Mesodermal cell (in vitro differentiated cells): ENCODE measurements at regions not wholly inside any gene's neighbourhood (a gene's known extent, or its start where the extent isn't known, plus 50 kb on each side); places are given as distances from the start of the nearest gene placed in this dataset.
A peak's percentile ranks its signal among the peaks of the same experiment; 100 is the strongest.

Experiments
- H3K27ac ChIP-seq: 2 replicates; pipeline ENCODE4 v1.7.0; 2013; ENCODE audit warnings: mild to moderate bottlenecking, low read depth, low read length, moderate library complexity; ENCODE audit not compliant: severe bottlenecking
- H3K36me3 ChIP-seq: 2 replicates; pipeline ENCODE4 v1.7.1; 2013; ENCODE audit warnings: mild to moderate bottlenecking, low read length, moderate library complexity; ENCODE audit not compliant: control insufficient read depth, insufficient read depth
- H3K4me1 ChIP-seq: one replicate; pipeline ENCODE4 v1.7.1; 2013; ENCODE audit warnings: mild to moderate bottlenecking, low read length; ENCODE audit not compliant: insufficient read depth, control insufficient read depth, poor library complexity, severe bottlenecking
- H3K4me3 ChIP-seq: 2 replicates; pipeline ENCODE4 v1.7.0; 2013; ENCODE audit warnings: low read length, control low read depth, mild to moderate bottlenecking; ENCODE audit not compliant: insufficient read depth, poor library complexity, severe bottlenecking; ENCODE audit errors: extremely low read depth
- H3K9me3 ChIP-seq: 2 replicates; pipeline ENCODE4 v1.7.1; 2013; ENCODE audit warnings: mild to moderate bottlenecking, low read length, moderate library complexity; ENCODE audit not compliant: control insufficient read depth
- WGBS, 2 experiments: methylation state at CpG; one replicate each; pipeline ENCODE4 v1.1.5; 2013; ENCODE audit warnings: missing lambda C conversion rate in 2 of 2; ENCODE audit not compliant: insufficient coverage in 2 of 2; 5-methylcytosine and 5-hydroxymethylcytosine counted together

GRCh38 chr3:95627697-95628096, 1186.7 kb upstream of the EPHA6 start:
- WGBS, 2 experiments: 81 to 93% methylated on average over 2 of the region's 2 CpGs
- Histone ChIP-seq H3K4me3 (no peak overlapping the region), H3K4me1 (no peaks in the 10 kb centered on the region)

GRCh38 chr3:95629802-95630201, 1184.6 kb upstream of the EPHA6 start:
- Histone ChIP-seq H3K9me3 (no peaks in the 10 kb centered on the region), H3K36me3 (no peaks in the 10 kb centered on the region), H3K4me3 (no peak overlapping the region), H3K4me1 (no peaks in the 10 kb centered on the region), H3K27ac (no peak overlapping the region)
- WGBS, 2 experiments: 63 to 80% methylated on average over 1 of the region's 1 CpG

More at GRCh38 chr3:95627697-95628096, 1186.7 kb upstream of the EPHA6 start:
- Histone ChIP-seq H3K27ac (no peak overlapping the region), H3K9me3 (no peaks in the 10 kb centered on the region), H3K36me3 (no peaks in the 10 kb centered on the region)

GRCh38 chr3:95645291-95645690, 1169.1 kb upstream of the EPHA6 start:
- Histone ChIP-seq H3K4me3 (no peak overlapping the region), H3K36me3 (no peaks in the 10 kb centered on the region), H3K9me3 (peaks cover 13% of the 10 kb centered on the region), H3K27ac (no peak overlapping the region), H3K4me1 (no peaks in the 10 kb centered on the region)
- WGBS, 2 experiments: 85 to 93% methylated on average over 5 to 6 of the region's 6 CpGs

DNA sequence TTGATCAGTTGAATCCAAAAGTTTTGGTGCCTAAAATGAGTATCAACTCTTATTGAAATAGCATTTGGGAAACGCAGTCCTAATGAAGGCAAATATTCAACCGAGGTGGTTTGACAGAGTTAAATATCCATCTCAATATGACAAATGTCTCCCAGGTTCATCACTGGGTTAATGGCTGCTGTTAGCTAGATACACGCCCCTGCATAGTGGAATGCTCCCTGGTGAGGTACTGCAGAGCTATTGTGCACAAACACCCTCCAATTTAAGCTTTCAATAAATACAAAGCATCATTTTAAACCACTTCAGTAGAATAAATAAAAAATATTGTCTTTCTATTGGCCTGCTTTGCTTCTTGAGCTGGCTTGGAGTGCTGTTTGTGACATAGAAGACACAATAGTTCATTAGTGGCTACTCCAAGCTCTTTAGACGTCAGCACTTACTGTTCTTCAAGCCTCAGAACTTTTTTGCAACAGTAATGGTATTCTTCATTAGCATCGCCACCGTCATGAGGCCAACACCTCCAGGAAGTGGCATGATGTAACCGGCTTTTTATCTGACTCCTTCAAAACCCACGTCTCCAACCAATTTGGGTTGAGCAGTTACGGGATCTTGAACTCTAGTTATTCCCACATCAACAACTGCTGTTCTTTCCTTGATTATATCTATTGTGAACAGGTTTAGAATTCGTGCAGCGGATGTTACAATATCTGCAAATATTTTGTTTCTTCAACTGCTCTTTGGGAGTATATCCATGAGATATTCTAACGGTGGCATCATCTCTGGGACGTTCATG, 1159.6 kb upstream of the EPHA6 start:
- Histone ChIP-seq H3K4me1 (no peaks in the 10 kb centered on the region), H3K36me3 (no peaks in the 10 kb centered on the region), H3K27ac (no peak overlapping the region), H3K4me3 (no peak overlapping the region), H3K9me3 (no peaks in the 10 kb centered on the region)
- 86 to 94% methylated on average over 7 to 8 of the region's 13 CpGs for WGBS, 2 experiments

DNA sequence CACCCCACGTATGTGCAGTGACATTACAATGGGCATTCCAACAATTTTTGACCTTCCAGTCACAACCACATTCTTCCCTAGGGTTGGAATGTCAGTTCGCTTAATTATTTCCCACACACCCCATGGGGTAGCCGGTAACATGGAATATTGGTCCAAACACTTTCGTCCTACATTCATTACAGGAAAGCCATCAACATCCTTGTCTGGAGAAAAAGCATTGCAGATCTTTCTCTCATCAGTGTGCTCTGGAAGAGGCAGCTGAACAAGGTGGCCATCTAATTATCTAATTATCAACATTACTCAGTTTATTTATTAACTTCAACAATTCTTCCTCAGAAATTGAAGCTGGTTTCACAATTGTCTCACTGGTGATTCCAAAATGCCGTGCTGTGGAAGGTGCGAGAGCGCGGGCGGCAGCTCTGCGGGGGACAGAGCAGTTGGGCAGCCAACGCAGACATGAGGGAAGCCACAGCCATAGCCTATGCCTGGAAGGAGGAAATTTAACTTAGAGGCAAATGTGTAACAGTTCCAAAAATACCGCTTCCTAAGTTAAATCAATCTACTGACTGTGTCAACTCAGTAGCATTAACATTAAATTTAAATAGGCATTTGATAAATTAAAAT, 1158.9 kb upstream of the EPHA6 start:
- peak overlapping the region; percentile 23 for H3K27ac ChIP-seq
- WGBS, 2 experiments: 93 to 95% methylated on average over 6 to 10 of the region's 12 CpGs
- H3K4me3 ChIP-seq: no peak overlapping the region
- no peaks in the 10 kb centered on the region for H3K9me3 ChIP-seq
- no peaks in the 10 kb centered on the region for H3K36me3 ChIP-seq
- H3K4me1 ChIP-seq: no peaks in the 10 kb centered on the region

- H3K27ac ChIP-seq: no peak overlapping the region
- H3K4me1 ChIP-seq: no peaks in the 10 kb centered on the region
- H3K9me3 ChIP-seq: no peaks in the 10 kb centered on the region
Observed at GRCh38 chr3:95670765-95671164, 1143.6 kb upstream of the EPHA6 start.

DNA sequence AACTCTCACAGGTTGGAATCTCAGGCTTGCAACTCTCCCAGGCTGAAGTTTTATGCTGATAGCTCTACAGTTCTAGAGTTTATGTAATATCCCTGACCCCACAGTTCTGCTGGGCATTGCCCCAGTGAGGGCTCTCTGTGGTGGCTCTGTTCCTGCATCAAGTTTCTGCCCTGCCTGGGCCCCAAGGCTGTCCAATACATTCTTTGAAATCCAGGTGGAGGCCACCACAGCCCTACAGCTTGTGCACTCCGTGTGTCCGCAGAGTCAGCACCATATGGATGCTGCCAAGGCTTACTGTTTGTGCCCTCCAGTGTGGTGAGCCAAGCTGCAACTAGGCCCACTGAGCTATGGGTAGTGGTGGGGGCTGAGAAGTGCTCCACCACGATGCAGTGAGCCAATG, 1141.2 kb upstream of the EPHA6 start:
- H3K36me3 ChIP-seq: no peaks in the 10 kb centered on the region

More at GRCh38 chr3:95670765-95671164, 1143.6 kb upstream of the EPHA6 start:
- no CpG with 5 or more reads among the region's 3 CpGs for WGBS, 2 experiments
- Histone ChIP-seq H3K36me3 (no peaks in the 10 kb centered on the region), H3K4me3 (no peak overlapping the region)

GRCh38 chr3:95705786-95706418, 1108.5 kb upstream of the EPHA6 start:
- H3K4me3 ChIP-seq: no peak overlapping the region
- 78 to 94% methylated on average over 3 to 7 of the region's 9 CpGs for WGBS, 2 experiments

More for the DNA sequence above, 1141.2 kb upstream of the EPHA6 start:
- Histone ChIP-seq H3K27ac (no peak overlapping the region), H3K4me3 (no peak overlapping the region), H3K9me3 (no peaks in the 10 kb centered on the region), H3K4me1 (no peaks in the 10 kb centered on the region)
- WGBS, 2 experiments: 100% methylated on average over 2 of the region's 3 CpGs; no CpG with 5 or more reads in 1 of the 2 experiments

GRCh38 chr3:95707268-95707667, 1107.1 kb upstream of the EPHA6 start:
- H3K27ac ChIP-seq: no peak overlapping the region
- no peaks in the 10 kb centered on the region for H3K36me3 ChIP-seq
- 92% methylated on average over 2 of the region's 2 CpGs; no CpG with 5 or more reads in 1 of the 2 experiments for WGBS, 2 experiments
- no peaks in the 10 kb centered on the region for H3K4me1 ChIP-seq
- no peak overlapping the region for H3K4me3 ChIP-seq
- no peaks in the 10 kb centered on the region for H3K9me3 ChIP-seq

More at GRCh38 chr3:95705786-95706418, 1108.5 kb upstream of the EPHA6 start:
- Histone ChIP-seq H3K27ac (no peak overlapping the region), H3K4me1 (no peaks in the 10 kb centered on the region), H3K36me3 (no peaks in the 10 kb centered on the region), H3K9me3 (no peaks in the 10 kb centered on the region)

- H3K9me3 ChIP-seq: no peaks in the 10 kb centered on the region
- H3K27ac ChIP-seq: no peak overlapping the region
- H3K4me1 ChIP-seq: no peaks in the 10 kb centered on the region
- no peaks in the 10 kb centered on the region for H3K36me3 ChIP-seq
- no peak overlapping the region for H3K4me3 ChIP-seq
- WGBS, 2 experiments: no CpG with 5 or more reads among the region's 1 CpG
Observed at GRCh38 chr3:95710684-95711083, 1103.7 kb upstream of the EPHA6 start.
